22Rv1 (cell line): ENCODE measurements at regions not wholly inside any gene's neighbourhood (a gene's known extent, or its start where the extent isn't known, plus 50 kb on each side); places are given as distances from the start of the nearest gene placed in this dataset.

Source experiments
- H3K27ac ChIP-seq: fragments of 450-650 bp; 2 replicates; pipeline ENCODE4 v1.5.1; 2017
- CTCF ChIP-seq: fragments of 450-650 bp; IDR thresholded peaks from 2 replicates; pipeline ENCODE4 v1.5.1; 2017; ENCODE audit warnings: mild to moderate bottlenecking
- ZFX ChIP-seq: fragments of 450-650 bp; IDR thresholded peaks from 2 replicates; pipeline ENCODE4 v1.6.1; 2017; ENCODE audit warnings: antibody characterized with exemption, borderline replicate concordance

GRCh38 chr7:84547331-84547730, 352.7 kb upstream of the SEMA3A start:
- TF ChIP-seq ZFX (no peak), CTCF (no peak)
- no peak overlapping the region for H3K27ac ChIP-seq

- H3K27ac ChIP-seq = no peak overlapping the region
- no peak for TF ChIP-seq CTCF
- no peak for TF ChIP-seq ZFX
Observed at GRCh38 chr7:84546403-84546802, 351.8 kb upstream of the SEMA3A start.

- TF ChIP-seq ZFX (no peak), CTCF (no peak)
- H3K27ac ChIP-seq = no peak overlapping the region
Observed at GRCh38 chr7:84538268-84538667, 343.7 kb upstream of the SEMA3A start.

GRCh38 chr7:84536271-84536870, 341.8 kb upstream of the SEMA3A start:
- TF ChIP-seq CTCF = no peak
- no peak for TF ChIP-seq ZFX

GRCh38 chr7:84535580-84536270, 341.1 kb upstream of the SEMA3A start:
- TF ChIP-seq CTCF (no peak), ZFX (no peak)
- H3K27ac ChIP-seq = no peak overlapping the region

More at GRCh38 chr7:84536271-84536870, 341.8 kb upstream of the SEMA3A start:
- H3K27ac ChIP-seq = no peak overlapping the region

GRCh38 chr7:84533182-84533581, 338.6 kb upstream of the SEMA3A start:
- no peak overlapping the region for H3K27ac ChIP-seq

More at GRCh38 chr7:84533182-84533581, 338.6 kb upstream of the SEMA3A start:
- TF ChIP-seq CTCF = no peak
- TF ChIP-seq ZFX = no peak
